Left renal pelvis (tissue), 4 donors: ENCODE measurements at regions not wholly inside any gene's neighbourhood (a gene's known extent, or its start where the extent isn't known, plus 50 kb on each side); places are given as distances from the start of the nearest gene placed in this dataset.
A peak's percentile ranks its signal among the peaks of the same experiment; 100 is the strongest.

ENCODE experiments used
- DNase-seq, 4 donors: peaks; one replicate each; pipeline ENCODE4 v3.0.0-alpha.2; 2013; ENCODE audit warnings: low read depth in 4 of 4, low spot score in 3 of 4

DNA sequence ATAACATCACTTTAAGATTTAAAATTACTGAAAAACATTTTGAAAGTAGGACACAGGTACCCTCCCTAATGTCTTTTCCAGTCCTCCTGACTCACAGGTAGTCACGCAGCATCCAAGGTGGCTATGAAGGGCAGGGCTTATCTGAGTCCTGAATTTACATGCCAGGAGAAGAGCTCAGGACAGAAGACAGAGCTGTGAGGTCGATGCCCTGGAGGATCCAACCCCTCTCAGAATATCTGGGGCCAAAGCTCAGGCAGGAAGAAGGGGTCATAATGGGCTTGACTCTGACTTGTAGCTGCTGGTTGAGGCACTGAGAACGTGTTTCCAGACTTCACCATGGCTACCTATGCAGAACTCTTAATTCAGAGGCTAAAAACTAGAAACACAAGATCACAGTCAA lies 177.5 kb downstream of the AASDH start:
- DNase-seq, result no peak

DNA sequence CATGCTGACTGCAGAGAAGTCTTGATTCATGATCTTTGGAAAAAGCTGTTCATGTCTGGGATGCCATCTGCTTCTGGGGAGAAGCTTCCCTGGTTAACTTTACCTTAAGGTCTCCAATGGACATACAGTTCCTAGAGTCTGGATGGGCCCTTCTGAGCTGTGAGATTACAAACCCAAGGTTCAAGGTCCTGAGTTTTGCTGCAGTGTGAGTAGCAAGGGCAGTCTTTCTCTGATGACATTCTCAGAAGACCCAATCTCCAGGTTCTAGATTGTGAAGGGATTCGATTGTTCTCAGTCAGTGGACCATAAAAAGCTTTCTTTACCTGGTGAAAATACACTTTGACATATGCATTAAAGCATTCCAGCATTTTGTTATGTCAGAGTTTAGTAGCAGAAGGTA lies 179.2 kb downstream of the AASDH start:
- DNase-seq, result no peak

DNA sequence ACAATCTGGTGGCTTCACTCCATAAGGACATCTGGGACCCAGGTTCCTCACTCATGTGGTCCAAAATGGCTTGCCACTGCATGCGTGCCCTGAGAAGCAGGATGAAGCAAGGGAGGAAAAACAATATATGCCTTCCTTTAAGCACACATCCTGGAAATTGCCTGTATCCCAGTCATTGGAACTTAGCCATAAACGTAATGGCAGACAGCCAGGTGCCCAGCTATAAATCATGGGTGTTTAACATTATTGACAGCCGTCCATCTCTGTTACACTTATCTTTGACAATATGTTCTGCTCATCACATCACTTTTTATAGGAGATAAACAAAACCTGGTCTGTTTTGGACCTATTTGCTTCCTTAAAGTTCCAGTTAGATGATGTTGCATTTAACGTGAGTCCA lies 181.0 kb downstream of the AASDH start:
- no peak for DNase-seq

DNA sequence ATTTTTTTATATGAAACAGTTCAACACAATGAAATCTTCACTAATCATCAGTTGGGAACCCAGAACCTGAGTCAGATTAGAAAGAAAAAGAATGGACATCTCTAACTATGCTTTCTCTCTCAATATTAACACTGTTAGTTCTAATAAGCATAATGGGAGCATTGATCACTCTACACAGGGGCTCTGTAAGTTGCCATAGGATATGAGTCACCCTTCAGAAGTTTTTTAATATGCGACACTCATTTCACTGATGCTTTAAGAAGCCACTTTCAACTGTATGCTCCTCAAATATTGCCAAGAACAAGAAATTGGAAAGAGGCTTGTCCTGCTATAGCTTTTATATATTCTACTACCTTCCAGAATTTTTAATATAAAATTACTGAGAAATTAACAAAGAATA lies 187.0 kb downstream of the AASDH start:
- DNase-seq, result no peak

DNA sequence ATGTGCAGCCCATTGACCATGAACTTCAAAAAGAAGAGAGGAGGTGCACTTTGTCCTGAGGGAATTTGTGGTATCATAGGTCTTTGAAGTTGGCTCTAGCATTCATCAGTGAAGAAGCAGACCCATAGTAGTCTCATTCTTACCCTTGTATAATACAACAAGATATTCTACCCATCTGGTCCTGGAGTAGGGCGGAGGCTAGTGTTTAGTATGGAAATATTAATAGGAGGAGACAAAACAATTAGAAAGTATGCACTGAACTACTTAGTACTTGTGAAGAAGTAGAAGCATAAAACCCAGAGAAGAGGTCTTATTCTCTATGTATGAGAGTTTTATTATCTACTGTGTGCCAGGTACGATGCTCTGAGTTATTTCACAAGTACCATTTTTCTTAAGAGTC lies 189.0 kb downstream of the AASDH start:
- no peak for DNase-seq

DNA sequence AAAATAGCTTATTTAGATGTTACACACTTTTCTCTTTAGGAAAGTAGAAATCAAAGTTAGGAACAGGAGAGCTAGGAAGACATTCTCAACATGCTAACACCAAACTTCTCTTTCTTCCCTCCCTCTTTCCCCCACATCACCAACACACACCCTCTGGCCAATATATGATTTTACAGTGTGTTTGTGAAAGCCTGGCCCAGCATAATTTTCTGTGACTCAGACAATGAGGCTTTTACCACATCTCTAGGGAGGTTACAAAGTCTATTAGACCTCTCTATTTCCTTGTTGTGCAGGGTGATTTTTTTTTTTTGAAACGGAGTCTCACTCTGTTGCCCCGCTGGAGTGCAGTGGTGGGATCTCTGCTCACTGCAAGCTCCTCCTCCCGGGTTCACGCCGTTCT lies 189.9 kb downstream of the AASDH start:
- DNase-seq, result no peak

DNA sequence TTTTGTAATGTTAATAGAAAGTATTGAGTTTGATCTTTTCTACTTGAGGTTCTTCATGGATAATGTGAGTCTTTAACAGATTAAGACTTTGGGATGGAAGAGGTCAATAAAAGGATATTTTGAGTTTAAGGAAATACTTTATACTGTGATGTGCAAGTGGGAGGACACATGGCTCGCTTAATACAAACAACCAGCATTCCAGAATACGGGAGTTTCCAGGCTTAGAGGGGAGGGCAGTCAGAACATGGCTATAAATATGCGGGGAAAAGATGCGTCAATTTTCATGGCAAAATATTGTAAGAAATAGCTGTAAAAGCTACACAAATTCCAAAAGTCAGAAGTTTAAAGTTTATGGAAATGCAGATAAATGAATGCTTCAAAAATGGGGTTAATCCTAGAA lies 192.3 kb downstream of the AASDH start:
- no peak for DNase-seq

DNA sequence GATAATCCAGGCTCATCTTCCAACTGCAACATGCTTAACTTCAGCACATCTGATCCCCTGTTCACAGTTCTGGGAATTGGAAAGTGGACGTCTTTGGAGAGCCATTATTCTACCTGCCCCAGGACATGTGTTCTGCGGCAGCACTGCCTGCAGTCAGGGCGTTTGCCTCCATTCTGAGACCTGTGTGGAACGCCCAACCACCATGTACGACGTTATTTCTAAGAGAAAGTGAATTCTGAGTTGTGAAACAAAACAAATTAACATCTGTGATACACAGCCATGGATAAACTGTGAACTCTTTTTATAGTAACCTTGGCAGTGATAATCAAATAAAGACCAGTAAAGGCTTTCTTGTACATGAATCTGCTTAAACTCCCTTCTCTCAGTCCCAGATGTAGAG lies 195.8 kb downstream of the AASDH start:
- DNase-seq, result no peak

DNA sequence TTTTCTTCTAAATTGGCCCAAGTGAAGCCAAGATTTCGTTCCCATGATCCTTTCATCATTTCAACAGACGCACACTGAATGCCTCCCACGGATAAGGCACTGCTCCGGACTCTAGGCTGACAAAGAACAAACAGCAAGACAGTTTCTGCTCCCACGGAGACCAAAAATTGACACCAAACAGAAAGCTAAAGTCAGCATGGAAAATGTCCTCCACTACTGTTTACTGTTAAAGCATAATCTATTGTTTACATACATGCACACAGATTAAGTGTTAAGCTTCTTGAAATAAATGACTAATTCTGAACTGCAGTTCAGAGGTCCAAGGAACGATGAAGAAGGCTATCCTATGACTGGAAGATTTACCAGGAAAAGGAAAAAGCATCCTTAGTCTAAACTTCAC lies 199.6 kb downstream of the AASDH start:
- no peak for DNase-seq

DNA sequence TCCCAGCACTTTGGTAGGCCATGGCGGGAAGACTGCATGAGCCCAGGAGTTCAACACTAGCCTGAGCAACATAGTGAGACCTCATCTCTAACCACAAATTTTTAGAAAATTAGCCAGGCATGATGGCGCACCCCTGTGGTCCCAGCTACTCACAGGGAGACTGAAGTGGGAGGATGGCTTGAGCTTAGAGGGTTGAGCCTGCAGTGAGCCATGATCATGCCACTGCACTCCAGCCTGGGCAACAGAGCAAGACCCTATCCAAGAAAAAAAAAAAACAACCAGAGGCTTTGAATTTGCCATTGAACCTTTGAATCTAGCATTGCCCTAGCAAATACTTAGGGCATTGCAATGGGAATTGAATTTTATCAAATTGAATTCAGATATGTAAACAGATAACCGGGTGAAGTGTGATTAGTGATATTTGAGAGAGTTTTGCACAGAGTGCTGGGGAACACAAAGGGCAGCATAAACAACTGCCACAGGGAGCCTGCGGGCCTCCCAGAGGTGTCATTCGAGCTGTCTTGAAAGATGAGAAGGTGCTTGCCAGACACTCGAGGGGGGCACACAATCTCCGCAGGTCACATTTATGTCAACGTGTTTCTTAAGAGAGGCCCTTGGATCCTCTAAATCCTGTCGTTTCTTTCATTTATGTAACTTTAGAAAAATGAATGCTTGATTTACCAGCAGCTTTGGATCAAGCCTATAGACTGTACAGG lies 200.3 kb downstream of the AASDH start:
- no peak for DNase-seq

DNA sequence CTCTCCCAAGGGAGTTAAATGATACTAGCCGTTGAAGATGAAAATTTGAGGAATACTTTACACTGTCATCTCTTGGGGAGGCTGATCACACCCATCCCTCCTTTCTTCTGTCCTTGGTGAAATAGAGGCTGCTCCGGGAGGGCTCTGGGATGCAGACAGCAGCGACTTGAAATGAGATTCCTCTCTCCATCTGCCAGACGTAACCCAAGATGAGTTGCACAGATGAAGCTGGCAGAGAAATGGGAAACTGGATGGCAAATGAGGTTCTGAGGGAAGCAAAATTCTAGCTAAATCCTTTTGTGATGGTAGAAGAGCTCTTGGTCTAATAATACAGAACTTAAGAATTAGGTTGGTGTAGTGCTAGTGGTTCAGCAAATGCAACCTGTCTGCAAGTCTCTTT lies 201.4 kb downstream of the AASDH start:
- DNase-seq, result no peak

DNA sequence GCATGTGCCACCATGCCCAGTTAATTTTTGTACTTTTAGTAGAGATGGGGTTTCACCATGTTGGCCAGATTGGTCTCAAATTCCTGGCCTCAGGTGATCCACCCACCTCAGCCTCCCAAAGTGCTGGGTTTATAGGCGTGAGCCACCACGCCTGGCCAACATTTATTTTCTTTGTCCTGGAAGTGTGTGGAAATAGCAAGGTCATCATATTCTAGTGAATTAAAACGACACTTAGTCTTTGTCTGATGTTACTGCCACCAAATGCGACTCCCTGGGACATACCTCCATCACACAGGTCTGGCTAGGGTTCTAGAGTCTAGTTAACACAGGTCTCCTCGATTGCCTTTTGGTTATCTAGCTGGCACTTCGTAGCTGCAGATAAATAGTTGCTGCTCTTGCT lies 203.1 kb downstream of the AASDH start:
- DNase-seq, result no peak

DNA sequence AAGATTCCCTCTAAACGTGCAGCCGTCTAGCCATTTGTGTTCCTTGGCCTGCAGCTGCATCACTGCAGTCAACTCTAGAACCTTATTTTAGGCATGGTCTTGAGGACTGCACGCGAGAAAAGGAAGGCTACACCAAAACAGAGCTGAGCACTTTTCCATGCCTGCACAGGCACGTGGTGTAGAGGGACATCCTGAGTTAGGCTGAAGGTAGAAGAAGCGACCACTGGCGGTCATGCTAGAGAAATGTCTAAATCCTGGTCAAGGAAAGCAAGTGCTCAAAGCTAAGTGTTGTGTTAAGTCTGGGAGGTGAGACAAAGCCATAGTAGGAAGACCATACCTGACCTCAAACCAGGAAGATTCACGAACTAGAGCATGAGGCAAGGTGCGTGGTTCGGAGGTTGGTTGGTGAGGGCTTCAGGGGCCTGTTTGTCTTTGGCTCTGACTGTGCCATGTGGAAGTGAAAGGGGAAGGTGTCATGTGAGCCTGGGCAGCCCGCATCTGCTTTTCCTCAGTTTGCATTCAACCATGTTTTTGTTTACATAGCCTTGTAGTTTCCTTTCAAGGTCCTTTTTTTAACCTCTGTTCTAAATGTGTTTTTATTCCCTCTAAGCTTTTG lies 203.8 kb downstream of the AASDH start:
- no peak for DNase-seq

DNA sequence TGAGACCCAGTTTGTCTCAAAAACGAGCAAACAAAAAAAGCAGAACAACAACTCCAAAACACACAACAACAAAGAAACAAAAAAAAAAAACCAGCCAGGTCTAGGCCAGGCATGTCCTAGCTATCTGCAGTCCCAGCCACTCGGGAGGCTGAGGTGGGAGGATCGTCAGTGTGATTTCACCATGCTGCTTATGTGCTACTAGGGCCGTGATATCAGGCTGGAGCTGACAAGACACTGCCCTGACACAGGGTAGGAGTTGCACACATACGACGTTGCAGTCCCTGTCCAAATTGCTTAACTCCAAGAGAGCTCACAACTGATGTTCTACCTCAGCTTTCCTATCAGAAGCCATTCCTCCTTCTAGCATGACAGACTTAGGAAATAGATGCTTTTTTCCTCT lies 204.9 kb downstream of the AASDH start:
- DNase-seq, result no peak

DNA sequence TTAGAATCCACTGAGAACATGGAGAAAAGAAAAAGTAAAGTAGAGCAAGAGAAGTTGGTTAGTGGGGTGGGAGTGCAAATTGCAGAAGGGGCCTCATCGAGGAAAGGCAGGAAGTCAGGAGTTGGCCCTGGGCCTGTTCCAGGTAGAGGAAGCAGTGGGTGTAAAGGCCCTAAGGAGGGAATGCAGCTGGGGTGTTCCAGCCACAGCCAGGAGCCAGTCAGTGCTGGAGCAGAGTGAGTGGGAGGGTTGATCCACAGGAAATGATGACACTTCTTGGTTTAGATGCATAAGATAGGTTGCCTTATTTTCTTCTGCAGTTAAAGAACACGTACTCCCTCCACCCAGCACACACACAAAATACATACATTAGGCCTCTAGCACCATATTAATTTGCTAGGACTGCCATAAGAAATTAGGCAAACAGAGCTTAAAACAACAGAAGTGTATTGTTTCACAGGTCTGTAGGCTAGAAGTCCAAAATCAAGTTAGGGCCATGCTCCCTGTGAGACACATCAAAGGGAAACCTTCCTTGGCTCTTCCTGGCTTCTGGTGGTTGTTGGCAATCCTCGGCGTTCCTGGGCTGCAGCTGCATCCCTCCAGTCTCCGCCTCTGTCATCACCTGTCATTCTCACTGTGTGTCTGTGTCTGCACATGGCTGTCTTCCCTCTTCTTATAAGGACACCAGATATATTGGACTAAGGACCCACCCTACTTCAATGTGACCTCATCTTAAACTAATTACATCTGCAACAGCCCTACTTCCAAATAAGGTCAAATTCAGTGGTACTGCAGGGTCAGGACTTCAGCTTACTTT lies 205.9 kb downstream of the AASDH start:
- no peak for DNase-seq

DNA sequence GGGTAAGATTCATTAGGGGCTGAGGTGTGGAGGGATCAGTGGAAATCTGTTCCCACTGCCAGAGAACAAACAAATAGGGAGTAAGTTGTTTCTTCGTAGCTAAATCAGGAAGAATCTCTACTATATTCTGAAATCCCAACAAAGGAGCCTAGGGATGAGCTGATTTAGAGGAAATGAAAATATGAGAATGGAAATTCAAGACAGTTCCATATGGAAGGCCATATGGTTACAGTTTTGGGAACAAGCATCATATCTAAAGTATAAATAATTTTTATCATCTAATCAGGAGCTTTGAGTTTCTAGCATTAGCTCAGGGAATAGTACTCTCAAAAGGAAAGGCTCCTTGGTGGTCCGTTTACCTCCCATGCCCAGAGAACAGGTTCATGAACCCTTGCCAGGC lies 218.2 kb downstream of the AASDH start:
- DNase-seq, result no peak

DNA sequence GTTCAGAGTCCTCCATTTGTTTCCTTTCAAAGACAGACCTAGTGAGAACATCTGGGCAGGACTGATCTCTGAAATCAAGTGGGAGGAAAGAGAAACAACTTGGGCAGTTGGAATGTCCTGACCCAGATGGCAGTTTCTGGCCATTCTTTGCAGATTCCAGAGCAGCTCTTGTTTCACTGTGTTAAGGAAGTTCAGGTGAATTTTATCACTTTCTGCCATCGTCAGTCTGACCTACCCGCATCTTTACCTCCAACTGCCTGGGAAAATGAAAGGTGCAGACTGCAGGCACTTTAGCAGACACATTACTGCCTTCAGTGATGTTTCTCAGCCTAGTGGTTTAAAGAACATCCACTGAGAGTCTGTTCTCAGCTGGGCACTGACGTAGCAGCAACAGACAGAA lies 216.2 kb downstream of the CEP135 start:
- DNase-seq, result peak in 2 of 4 donors; percentile 40 to 42

DNA sequence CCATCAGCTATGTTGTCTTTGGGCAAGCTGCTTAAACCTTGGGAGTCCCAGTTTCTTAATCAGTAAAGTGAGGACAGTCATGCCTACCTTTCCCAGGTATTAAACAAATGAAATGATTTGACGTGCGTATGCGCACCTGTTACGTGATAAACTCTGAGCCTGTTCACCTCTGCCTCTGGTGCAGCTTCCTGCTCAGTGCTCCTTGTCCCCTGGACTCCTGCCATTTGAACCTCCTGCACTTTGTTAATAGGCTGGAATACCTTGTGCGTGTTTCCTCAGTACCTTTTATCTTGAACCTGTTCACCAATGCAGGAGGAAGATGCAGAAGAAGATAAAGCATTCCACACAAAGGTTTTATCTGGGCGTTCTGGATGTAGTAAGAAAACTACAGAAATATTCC lies 211.9 kb downstream of the CEP135 start:
- no peak for DNase-seq

DNA sequence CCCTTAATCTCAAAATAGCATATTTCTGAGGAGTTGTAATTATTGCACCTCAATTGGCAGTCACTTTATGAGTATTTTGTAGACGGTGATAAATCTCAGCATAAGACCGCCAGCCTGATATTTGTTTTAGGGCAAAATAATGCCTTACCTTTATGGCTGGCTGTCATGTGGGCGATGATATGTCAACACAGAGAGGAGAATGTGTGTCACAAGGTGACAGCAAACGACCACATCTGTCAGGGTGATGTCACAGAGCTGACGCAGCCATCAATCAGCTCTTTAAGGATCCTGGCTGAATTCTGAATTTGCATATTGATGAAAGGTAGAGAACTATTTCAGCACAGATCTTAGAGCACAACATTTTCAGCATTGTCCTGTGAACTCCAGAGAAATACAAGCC lies 209.7 kb downstream of the CEP135 start:
- no peak for DNase-seq

DNA sequence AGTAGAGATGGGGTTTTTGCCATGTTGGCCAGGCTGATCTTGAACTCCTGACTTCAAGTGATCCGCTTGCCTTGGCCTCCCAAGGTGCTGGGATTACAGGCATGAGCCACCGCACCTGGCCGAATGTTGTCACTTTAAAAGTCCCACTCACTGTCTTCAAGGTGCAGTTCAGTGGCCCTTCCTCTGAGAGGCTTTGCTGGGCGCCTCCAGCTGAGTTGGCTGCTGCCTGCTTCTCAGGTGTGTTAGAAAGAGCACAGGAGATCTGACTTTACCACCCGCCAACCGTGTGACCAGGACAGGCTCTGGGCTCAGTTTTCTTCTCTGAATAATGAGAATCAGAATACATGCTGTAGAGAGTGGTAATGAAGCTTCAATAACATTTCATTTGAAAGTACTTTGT lies 207.4 kb downstream of the CEP135 start:
- DNase-seq, result no peak

DNA sequence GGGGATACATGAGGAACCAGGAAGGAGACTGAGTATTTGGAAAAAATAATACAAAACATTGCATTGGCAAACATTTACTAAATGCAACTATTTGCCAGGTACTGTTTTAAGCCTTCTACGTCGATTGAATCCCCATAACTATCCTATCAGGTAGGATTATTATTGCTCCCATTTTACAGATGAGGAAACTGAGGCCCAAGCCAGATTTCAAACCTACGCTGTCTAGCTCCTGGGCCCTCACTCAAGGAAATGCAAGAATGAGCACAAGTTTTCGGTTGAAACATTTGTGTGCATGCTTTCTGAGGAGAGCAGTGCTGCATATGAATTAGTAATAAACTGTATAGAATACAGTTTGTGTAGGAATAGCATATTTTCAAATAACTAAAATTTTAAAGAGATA lies 206.7 kb downstream of the CEP135 start:
- DNase-seq, result no peak

DNA sequence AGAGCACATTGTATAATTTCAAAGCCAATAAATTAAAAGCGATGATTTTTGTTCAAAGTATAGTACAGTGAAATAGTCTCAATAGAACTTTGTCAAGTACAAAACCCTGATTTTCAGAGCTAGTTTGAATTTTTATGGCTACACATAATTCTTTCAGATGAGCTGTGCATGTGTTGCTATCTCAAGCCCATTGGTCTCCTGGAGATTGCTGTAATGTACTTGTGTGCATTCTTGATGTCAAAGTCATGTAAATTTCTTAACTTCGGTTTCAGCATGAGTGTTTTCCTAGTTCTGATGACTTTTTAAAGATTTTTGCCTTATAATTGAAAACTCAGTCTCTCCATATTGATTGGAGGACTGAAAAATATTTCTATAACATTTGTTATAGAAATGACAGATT lies 200.8 kb downstream of the CEP135 start:
- DNase-seq, result no peak
